Astrocyte (in vitro differentiated cells and primary cell): ENCODE measurements at regions not wholly inside any gene's neighbourhood (a gene's known extent, or its start where the extent isn't known, plus 50 kb on each side); places are given as distances from the start of the nearest gene placed in this dataset.

Experiments
- DNase-seq: peaks from one replicate; pipeline ENCODE4 v3.0.0-alpha.2; 2010; ENCODE audit warnings: low read depth
- FAIRE-seq: peaks from 2 replicates; lab custom pipeline; 2011; peaks lifted over from hg19 to GRCh38; lab: Jason Lieb, UNC
- H2AFZ ChIP-seq: 2 replicates; pipeline ENCODE4 v1.6.0; 2012; ENCODE audit warnings: low read depth, low read length, inconsistent platforms
- H3K27ac ChIP-seq: 2 replicates; pipeline ENCODE4 v1.5.1; 2011; ENCODE audit warnings: low read depth, low read length, inconsistent platforms
- H3K27me3 ChIP-seq: 2 replicates; pipeline ENCODE4 v1.6.0; 2011; ENCODE audit warnings: low read length, inconsistent platforms; ENCODE audit not compliant: insufficient read depth
- H3K36me3 ChIP-seq: 2 replicates; pipeline ENCODE4 v1.5.1; 2011; ENCODE audit warnings: low read length, inconsistent platforms; ENCODE audit not compliant: insufficient read depth
- H3K4me1 ChIP-seq: 2 replicates; pipeline ENCODE4 v1.5.1; 2011; ENCODE audit warnings: low read length, inconsistent platforms; ENCODE audit not compliant: insufficient read depth
- H3K4me2 ChIP-seq: 2 replicates; pipeline ENCODE4 v1.6.0; 2012; ENCODE audit warnings: low read length, inconsistent platforms
- H3K4me3 ChIP-seq: 2 replicates; pipeline ENCODE4 v1.5.1; 2011; ENCODE audit warnings: low read depth, mild to moderate bottlenecking, low read length, inconsistent platforms; ENCODE audit not compliant: insufficient read depth
- H3K79me2 ChIP-seq: 2 replicates; pipeline ENCODE4 v1.6.0; 2012; ENCODE audit warnings: mild to moderate bottlenecking, low read length, inconsistent platforms; ENCODE audit not compliant: insufficient read depth
- H3K9ac ChIP-seq: 2 replicates; pipeline ENCODE4 v1.6.0; 2012; ENCODE audit warnings: mild to moderate bottlenecking, low read length, inconsistent platforms
- H3K9me3 ChIP-seq: 2 replicates; pipeline ENCODE4 v1.5.1; 2012; ENCODE audit warnings: low read depth, mild to moderate bottlenecking, low read length, inconsistent platforms; ENCODE audit not compliant: insufficient read depth
- H4K20me1 ChIP-seq: 2 replicates; pipeline ENCODE4 v1.6.0; 2012; ENCODE audit warnings: low read length, inconsistent platforms; ENCODE audit not compliant: insufficient read depth
- H3K27ac Mint-ChIP-seq: one replicate; pipeline ENCODE4 v1.8.0; 2021; ENCODE audit warnings: mild to moderate bottlenecking, mixed read lengths; ENCODE audit not compliant: unreplicated experiment
- H3K27me3 Mint-ChIP-seq: one replicate; pipeline ENCODE4 v1.8.0; 2021; ENCODE audit warnings: low read depth, mixed read lengths; ENCODE audit not compliant: unreplicated experiment
- H3K36me3 Mint-ChIP-seq: one replicate; pipeline ENCODE4 v1.8.0; 2021; ENCODE audit warnings: low read depth, mixed read lengths; ENCODE audit not compliant: unreplicated experiment
- H3K4me1 Mint-ChIP-seq: one replicate; pipeline ENCODE4 v1.8.0; 2021; ENCODE audit warnings: low read depth, mixed read lengths; ENCODE audit not compliant: unreplicated experiment
- H3K4me3 Mint-ChIP-seq: one replicate; pipeline ENCODE4 v1.8.0; 2021; ENCODE audit warnings: mild to moderate bottlenecking, moderate library complexity, mixed read lengths; ENCODE audit not compliant: unreplicated experiment
- H3K9me3 Mint-ChIP-seq: one replicate; pipeline ENCODE4 v1.8.0; 2021; ENCODE audit warnings: mild to moderate bottlenecking, mixed read lengths; ENCODE audit not compliant: unreplicated experiment
- CTCF ChIP-seq: IDR thresholded peaks from 2 replicates; pipeline ENCODE4 v1.5.1; 2011; ENCODE audit warnings: low read depth, mild to moderate bottlenecking, inconsistent platforms, low read length, moderate library complexity; ENCODE audit not compliant: insufficient read depth
- EZH2 ChIP-seq: IDR thresholded peaks from 2 replicates; pipeline ENCODE4 v1.6.1; 2012; ENCODE audit warnings: mild to moderate bottlenecking, low read length, inconsistent platforms; ENCODE audit not compliant: insufficient read depth

- Histone ChIP-seq H2AFZ (no peak overlapping the region), H3K4me2 (no peak overlapping the region), H3K4me1 (no peaks in the 10 kb centered on the region), H3K27ac (no peak overlapping the region), H3K4me3 (no peak overlapping the region), H3K9me3 (no peaks in the 10 kb centered on the region), H3K27me3 (no peaks in the 10 kb centered on the region), H3K79me2 (no peaks in the 10 kb centered on the region), H3K9ac (no peak overlapping the region), H3K36me3 (no peaks in the 10 kb centered on the region), H4K20me1 (no peaks in the 10 kb centered on the region)
- Mint-ChIP-seq H3K4me3 (no peak overlapping the region), H3K9me3 (peaks cover 3% of the 10 kb centered on the region), H3K36me3 (no peaks in the 10 kb centered on the region), H3K4me1 (no peaks in the 10 kb centered on the region), H3K27me3 (peaks cover 3% of the 10 kb centered on the region), H3K27ac (no peak overlapping the region)
- FAIRE-seq (no peak), DNase-seq (no peak)
- no peak for TF ChIP-seq EZH2
- no peak for TF ChIP-seq CTCF
Observed at GRCh38 chr3:34275811-34276210, 477.4 kb downstream of the PDCD6IP start.

- no peaks in the 10 kb centered on the region for H3K27me3 ChIP-seq
- H3K9me3 ChIP-seq = no peaks in the 10 kb centered on the region
- Mint-ChIP-seq H3K27me3 (peaks cover 3% of the 10 kb centered on the region), H3K4me1 (no peaks in the 10 kb centered on the region), H3K36me3 (no peaks in the 10 kb centered on the region), H3K9me3 (peaks cover 3% of the 10 kb centered on the region), H3K4me3 (no peak overlapping the region), H3K27ac (no peak overlapping the region)
- H3K9ac ChIP-seq = no peak overlapping the region
- H3K4me2 ChIP-seq = no peak overlapping the region
- no peaks in the 10 kb centered on the region for H3K4me1 ChIP-seq
- H3K27ac ChIP-seq = no peak overlapping the region
- TF ChIP-seq EZH2 (no peak), CTCF (no peak)
- no peak overlapping the region for H3K4me3 ChIP-seq
- no peak for DNase-seq
- H4K20me1 ChIP-seq = no peaks in the 10 kb centered on the region
- H2AFZ ChIP-seq = no peak overlapping the region
- no peaks in the 10 kb centered on the region for H3K36me3 ChIP-seq
- no peak for FAIRE-seq
- no peaks in the 10 kb centered on the region for H3K79me2 ChIP-seq
Observed at GRCh38 chr3:34276342-34276741, 477.9 kb downstream of the PDCD6IP start.

GRCh38 chr3:34277110-34277509 lies 478.7 kb downstream of the PDCD6IP start:
- H3K27ac ChIP-seq = no peak overlapping the region
- H4K20me1 ChIP-seq = no peaks in the 10 kb centered on the region
- H3K9me3 ChIP-seq = no peaks in the 10 kb centered on the region
- Mint-ChIP-seq H3K36me3 (no peaks in the 10 kb centered on the region), H3K4me1 (no peaks in the 10 kb centered on the region), H3K9me3 (peaks cover 3% of the 10 kb centered on the region), H3K27me3 (peaks cover 3% of the 10 kb centered on the region), H3K4me3 (no peak overlapping the region), H3K27ac (no peak overlapping the region)
- H3K79me2 ChIP-seq = no peaks in the 10 kb centered on the region
- no peak overlapping the region for H3K9ac ChIP-seq
- H3K4me1 ChIP-seq = no peaks in the 10 kb centered on the region
- H3K4me2 ChIP-seq = no peak overlapping the region
- no peak for FAIRE-seq
- H3K36me3 ChIP-seq = no peaks in the 10 kb centered on the region
- no peak overlapping the region for H3K4me3 ChIP-seq
- no peak for DNase-seq
- TF ChIP-seq CTCF = no peak
- no peaks in the 10 kb centered on the region for H3K27me3 ChIP-seq
- H2AFZ ChIP-seq = no peak overlapping the region
